ENCODE measurements at regions not wholly inside any gene's neighbourhood (a gene's known extent, or its start where the extent isn't known, plus 50 kb on each side); places are given as distances from the start of the nearest gene placed in this dataset.

DNA sequence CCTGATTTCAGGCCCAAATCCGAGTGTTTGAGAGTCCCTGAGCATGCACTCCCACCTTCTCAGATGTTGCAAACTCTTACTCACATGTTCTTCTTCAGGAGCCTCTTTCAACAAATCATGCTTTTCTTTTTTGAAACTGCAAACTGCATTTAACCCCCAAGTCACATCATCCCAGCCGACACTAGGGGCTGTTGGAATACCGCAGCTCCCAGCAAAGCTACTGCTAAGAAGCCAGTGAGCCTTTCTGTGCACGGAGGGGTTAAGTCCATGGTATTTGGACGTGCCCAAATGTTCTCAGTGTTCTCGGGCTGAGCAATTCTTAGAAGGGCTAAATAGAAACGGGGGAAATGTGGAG, 282.9 kb downstream of the NFIB start:
- Histone ChIP-seq H2AFZ (peak overlapping the region; percentile 75), H3K79me2 (replicated peaks; ENCODE audit: insufficient read depth) (no peaks in the 10 kb centered on the region), H3K27me3 (ENCODE audit: insufficient read depth) (no peaks in the 10 kb centered on the region), H3F3A (replicated peaks; ENCODE audit: low read depth) (no peaks in the 10 kb centered on the region), H3K4me1 (ENCODE audit: insufficient read depth) (peaks cover 20% of the 10 kb centered on the region), H3K9me2 (ENCODE audit: insufficient read depth) (peaks cover 4% of the 10 kb centered on the region; the same call in 1 of the 2 replicates), H3K36me3 (ENCODE audit: insufficient read depth) (no peaks in the 10 kb centered on the region; the same call in 1 of the 2 replicates), H3K4me2 (no peak overlapping the region), H3K27ac (ENCODE audit: low read depth) (no peak overlapping the region), H4K20me1 (replicated peaks; ENCODE audit: insufficient read depth) (no peaks in the 10 kb centered on the region), H3K4me3 (no peak overlapping the region)
- no peaks in the 10 kb centered on the region for H3K27me3 Mint-ChIP-seq (ENCODE audit: insufficient read depth, low read depth, poor library complexity)
- TF ChIP-seq REST (IDR thresholded peaks at IDR 0.05; ENCODE audit: unreplicated experiment) = no peak
- no peak for TF ChIP-seq EZH2 (IDR thresholded peaks at IDR 0.05; ENCODE audit: low read depth, unreplicated experiment)
- peak; percentile 25 to 42; a peak in 3 of 4 replicates for TF ChIP-seq CTCF (conservative IDR thresholded peaks at IDR 0.05; ENCODE audit: low read depth in 2 of 2)
- TF ChIP-seq CREB1 (CRISPR knock-in tag; IDR thresholded peaks at IDR 0.05; ENCODE audit: low read depth) = no peak
- TF ChIP-seq, protein P1, sequence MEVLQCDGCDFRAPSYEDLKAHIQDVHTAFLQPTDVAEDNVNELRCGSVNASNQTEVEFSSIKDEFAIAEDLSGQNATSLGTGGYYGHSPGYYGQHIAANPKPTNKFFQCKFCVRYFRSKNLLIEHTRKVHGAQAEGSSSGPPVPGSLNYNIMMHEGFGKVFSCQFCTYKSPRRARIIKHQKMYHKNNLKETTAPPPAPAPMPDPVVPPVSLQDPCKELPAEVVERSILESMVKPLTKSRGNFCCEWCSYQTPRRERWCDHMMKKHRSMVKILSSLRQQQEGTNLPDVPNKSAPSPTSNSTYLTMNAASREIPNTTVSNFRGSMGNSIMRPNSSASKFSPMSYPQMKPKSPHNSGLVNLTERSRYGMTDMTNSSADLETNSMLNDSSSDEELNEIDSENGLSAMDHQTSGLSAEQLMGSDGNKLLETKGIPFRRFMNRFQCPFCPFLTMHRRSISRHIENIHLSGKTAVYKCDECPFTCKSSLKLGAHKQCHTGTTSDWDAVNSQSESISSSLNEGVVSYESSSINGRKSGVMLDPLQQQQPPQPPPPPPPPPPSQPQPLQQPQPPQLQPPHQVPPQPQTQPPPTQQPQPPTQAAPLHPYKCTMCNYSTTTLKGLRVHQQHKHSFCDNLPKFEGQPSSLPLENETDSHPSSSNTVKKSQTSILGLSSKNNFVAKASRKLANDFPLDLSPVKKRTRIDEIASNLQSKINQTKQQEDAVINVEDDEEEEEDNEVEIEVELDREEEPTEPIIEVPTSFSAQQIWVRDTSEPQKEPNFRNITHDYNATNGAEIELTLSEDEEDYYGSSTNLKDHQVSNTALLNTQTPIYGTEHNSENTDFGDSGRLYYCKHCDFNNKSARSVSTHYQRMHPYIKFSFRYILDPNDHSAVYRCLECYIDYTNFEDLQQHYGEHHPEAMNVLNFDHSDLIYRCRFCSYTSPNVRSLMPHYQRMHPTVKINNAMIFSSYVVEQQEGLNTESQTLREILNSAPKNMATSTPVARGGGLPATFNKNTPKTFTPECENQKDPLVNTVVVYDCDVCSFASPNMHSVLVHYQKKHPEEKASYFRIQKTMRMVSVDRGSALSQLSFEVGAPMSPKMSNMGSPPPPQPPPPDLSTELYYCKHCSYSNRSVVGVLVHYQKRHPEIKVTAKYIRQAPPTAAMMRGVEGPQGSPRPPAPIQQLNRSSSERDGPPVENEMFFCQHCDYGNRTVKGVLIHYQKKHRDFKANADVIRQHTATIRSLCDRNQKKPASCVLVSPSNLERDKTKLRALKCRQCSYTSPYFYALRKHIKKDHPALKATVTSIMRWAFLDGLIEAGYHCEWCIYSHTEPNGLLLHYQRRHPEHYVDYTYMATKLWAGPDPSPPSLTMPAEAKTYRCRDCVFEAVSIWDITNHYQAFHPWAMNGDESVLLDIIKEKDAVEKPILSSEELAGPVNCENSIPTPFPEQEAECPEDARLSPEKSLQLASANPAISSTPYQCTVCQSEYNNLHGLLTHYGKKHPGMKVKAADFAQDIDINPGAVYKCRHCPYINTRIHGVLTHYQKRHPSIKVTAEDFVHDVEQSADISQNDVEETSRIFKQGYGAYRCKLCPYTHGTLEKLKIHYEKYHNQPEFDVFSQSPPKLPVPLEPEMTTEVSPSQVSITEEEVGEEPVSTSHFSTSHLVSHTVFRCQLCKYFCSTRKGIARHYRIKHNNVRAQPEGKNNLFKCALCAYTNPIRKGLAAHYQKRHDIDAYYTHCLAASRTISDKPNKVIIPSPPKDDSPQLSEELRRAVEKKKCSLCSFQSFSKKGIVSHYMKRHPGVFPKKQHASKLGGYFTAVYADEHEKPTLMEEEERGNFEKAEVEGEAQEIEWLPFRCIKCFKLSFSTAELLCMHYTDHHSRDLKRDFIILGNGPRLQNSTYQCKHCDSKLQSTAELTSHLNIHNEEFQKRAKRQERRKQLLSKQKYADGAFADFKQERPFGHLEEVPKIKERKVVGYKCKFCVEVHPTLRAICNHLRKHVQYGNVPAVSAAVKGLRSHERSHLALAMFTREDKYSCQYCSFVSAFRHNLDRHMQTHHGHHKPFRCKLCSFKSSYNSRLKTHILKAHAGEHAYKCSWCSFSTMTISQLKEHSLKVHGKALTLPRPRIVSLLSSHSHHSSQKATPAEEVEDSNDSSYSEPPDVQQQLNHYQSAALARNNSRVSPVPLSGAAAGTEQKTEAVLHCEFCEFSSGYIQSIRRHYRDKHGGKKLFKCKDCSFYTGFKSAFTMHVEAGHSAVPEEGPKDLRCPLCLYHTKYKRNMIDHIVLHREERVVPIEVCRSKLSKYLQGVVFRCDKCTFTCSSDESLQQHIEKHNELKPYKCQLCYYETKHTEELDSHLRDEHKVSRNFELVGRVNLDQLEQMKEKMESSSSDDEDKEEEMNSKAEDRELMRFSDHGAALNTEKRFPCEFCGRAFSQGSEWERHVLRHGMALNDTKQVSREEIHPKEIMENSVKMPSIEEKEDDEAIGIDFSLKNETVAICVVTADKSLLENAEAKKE (CRISPR knock-in tag; IDR thresholded peaks at IDR 0.05) = no peak
- no peak for TF ChIP-seq STAT1 (IDR thresholded peaks at IDR 0.05; ENCODE audit: unreplicated experiment)
- no peaks in the 10 kb centered on the region for H3K9me3 Mint-ChIP-seq
- no peak overlapping the region for H3K27ac Mint-ChIP-seq
- DNase-seq (ENCODE audit: low spot score) = peak; percentile 68
- peak; percentile 96 for ATAC-seq
- H3K36me3 Mint-ChIP-seq (ENCODE audit: low read depth) = no peaks in the 10 kb centered on the region
- no peak overlapping the region for H3K4me3 Mint-ChIP-seq
- H3K4me1 Mint-ChIP-seq = peaks cover 23% of the 10 kb centered on the region

Measured in GM23338 (cell line).